Sigmoid colon (tissue), 6 donors: ENCODE measurements at regions not wholly inside any gene's neighbourhood (a gene's known extent, or its start where the extent isn't known, plus 50 kb on each side); places are given as distances from the start of the nearest gene placed in this dataset.

Source experiments
- DNase-seq: peaks from one replicate; pipeline ENCODE4 v3.0.0-alpha.2; 2019
- H3K27ac ChIP-seq, 4 donors: fragments of 200-600 bp; sonication (generic); one replicate each; pipeline ENCODE4 v1.5.1; 2016 to 2019; ENCODE audit warnings: mild to moderate bottlenecking in 1 of 4
- H3K27me3 ChIP-seq, 3 donors: fragments of 200-600 bp; sonication (generic); one replicate each; pipeline ENCODE4 v1.5.1; 2019; ENCODE audit warnings: mild to moderate bottlenecking in 1 of 3
- H3K36me3 ChIP-seq, 4 donors: fragments of 200-600 bp; sonication (generic); one replicate each; pipeline ENCODE4 v1.5.1; 2016 to 2019
- H3K4me1 ChIP-seq, 4 donors: fragments of 200-600 bp; sonication (generic); one replicate each; pipeline ENCODE4 v1.5.1; 2017 to 2019
- H3K4me3 ChIP-seq, 4 donors: fragments of 200-600 bp; sonication (generic); one replicate each; pipeline ENCODE4 v1.5.1; 2017 to 2019; ENCODE audit warnings: mild to moderate bottlenecking in 2 of 4, moderate library complexity in 1 of 4
- H3K9me3 ChIP-seq, 4 donors: fragments of 200-600 bp in 3 of 4; sonication (generic) in 3 of 4; one replicate each; pipeline versions ENCODE4 v1.5.1 to v1.6.1; 2013 to 2019
- EP300 ChIP-seq, 4 donors: sonication (generic); formaldehyde crosslinking; IDR thresholded peaks; one replicate each; pipeline ENCODE4 v1.6.1; 2017; ENCODE audit warnings: antibody characterized with exemption in 4 of 4
- POLR2A ChIP-seq, 2 donors: fragments of 450-650 bp; IDR thresholded peaks; one replicate each; pipeline ENCODE4 v1.6.1; 2016; ENCODE audit warnings: antibody characterized with exemption in 2 of 2, mild to moderate bottlenecking in 2 of 2, moderate library complexity in 2 of 2
- POLR2AphosphoS5 ChIP-seq, 4 donors: sonication (generic); formaldehyde crosslinking; IDR thresholded peaks; one replicate each; pipeline ENCODE4 v1.6.1; 2017; ENCODE audit warnings: antibody characterized with exemption in 4 of 4
- WGBS, 2 donors: extraction: QIAGEN DNeasy Blood & Tissue Kit; methylation state at CpG; one replicate each; pipeline ENCODE4 v1.1.7; 2013; 5-methylcytosine and 5-hydroxymethylcytosine counted together
- intact Hi-C: fragments of 100-400 bp; cut with DNase I; formaldehyde crosslinking; loops from one replicate; pipeline ENCODE4 v1.15.1; 2023
- TF ChIP-seq, protein P1 (sequence below), 4 experiments: fragments of 450-650 bp in 3 of 4; fragments of 200-600 bp in 1 of 4; IDR thresholded peaks; one replicate each; pipeline ENCODE4 v1.5.1; 2016 to 2019; ENCODE audit warnings: antibody characterized with exemption in 4 of 4, mild to moderate bottlenecking in 3 of 4, moderate library complexity in 2 of 4
- donor health status: healthy with polysubstance abuse.
- donor health status: healthy.

DNA sequence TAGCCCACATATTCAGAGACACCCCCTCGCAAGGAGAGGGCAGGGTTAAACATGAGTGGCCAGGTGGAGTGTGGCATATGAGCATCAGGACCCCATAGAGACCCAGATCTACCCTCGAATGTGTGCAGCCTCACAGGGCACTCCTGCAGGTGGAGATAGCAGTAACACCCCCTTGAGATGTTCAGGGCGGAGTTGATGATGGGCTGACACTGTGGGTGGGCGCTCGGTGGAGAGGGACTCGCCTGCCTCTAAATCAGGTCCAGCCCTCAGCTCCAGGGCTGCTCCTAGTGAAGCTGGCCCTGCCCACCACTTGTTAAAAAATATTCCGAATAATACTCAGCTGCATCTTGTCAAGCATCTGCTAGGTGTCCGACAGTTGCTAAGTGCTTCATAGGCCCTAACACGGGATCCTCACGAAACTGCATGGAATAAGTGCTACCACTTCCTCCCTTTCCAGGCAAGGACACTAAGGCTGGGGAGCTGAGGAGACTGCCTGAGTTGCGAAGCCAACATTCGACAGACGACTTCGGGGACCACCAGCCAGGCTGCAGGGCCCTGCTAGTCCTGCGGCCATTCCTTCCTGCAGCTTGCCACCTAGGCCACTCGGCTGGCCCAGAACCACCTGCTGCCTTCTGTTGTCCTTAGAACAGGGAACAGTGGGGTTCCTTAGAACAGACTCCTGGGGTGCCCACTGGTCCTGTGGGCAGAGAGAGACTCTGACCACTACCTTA lies 74.0 kb upstream of the WNT11 start:
- no peak for DNase-seq
- TF ChIP-seq EP300 (IDR thresholded peaks at IDR 0.05): no peak
- TF ChIP-seq POLR2A (IDR thresholded peaks at IDR 0.05): no peak
- TF ChIP-seq, protein P1, sequence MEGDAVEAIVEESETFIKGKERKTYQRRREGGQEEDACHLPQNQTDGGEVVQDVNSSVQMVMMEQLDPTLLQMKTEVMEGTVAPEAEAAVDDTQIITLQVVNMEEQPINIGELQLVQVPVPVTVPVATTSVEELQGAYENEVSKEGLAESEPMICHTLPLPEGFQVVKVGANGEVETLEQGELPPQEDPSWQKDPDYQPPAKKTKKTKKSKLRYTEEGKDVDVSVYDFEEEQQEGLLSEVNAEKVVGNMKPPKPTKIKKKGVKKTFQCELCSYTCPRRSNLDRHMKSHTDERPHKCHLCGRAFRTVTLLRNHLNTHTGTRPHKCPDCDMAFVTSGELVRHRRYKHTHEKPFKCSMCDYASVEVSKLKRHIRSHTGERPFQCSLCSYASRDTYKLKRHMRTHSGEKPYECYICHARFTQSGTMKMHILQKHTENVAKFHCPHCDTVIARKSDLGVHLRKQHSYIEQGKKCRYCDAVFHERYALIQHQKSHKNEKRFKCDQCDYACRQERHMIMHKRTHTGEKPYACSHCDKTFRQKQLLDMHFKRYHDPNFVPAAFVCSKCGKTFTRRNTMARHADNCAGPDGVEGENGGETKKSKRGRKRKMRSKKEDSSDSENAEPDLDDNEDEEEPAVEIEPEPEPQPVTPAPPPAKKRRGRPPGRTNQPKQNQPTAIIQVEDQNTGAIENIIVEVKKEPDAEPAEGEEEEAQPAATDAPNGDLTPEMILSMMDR (IDR thresholded peaks at IDR 0.05): no peak
- no peak for TF ChIP-seq POLR2AphosphoS5 (IDR thresholded peaks at IDR 0.05)
- Histone ChIP-seq H3K9me3 (no peaks in the 10 kb centered on the region), H3K36me3 (no peaks in the 10 kb centered on the region), H3K4me1 (no peaks in the 10 kb centered on the region), H3K27ac (no peak overlapping the region), H3K4me3 (no peak overlapping the region), H3K27me3 (no peaks in the 10 kb centered on the region)
- intact Hi-C loops: no loop called here
- WGBS, 2 donors: 83 to 89% methylated on average over 16 of the region's 16 CpGs

DNA sequence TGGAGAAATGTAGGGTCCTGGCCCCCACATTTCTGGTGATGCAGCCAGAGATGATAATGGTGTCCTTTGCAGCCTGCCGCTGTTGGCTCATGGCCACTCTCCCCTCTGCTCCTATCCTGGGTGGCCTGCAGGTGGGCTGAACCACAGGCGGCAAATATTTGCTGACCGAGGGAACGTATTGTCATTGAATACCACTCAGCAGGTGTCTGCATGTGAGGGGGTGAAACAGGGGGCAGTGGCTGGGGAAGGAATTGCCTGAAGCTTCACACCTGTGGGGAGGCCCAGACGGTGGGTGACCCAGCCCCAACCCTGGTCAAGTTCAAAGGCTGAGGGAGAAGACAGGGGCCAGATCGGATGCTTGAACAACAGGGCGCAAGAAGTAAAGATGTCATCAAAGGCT lies 73.3 kb upstream of the WNT11 start:
- H3K9me3 ChIP-seq: no peaks in the 10 kb centered on the region
- WGBS, 2 donors: 86 to 89% methylated on average over 7 of the region's 7 CpGs
- intact Hi-C loops: no loop called here

DNA sequence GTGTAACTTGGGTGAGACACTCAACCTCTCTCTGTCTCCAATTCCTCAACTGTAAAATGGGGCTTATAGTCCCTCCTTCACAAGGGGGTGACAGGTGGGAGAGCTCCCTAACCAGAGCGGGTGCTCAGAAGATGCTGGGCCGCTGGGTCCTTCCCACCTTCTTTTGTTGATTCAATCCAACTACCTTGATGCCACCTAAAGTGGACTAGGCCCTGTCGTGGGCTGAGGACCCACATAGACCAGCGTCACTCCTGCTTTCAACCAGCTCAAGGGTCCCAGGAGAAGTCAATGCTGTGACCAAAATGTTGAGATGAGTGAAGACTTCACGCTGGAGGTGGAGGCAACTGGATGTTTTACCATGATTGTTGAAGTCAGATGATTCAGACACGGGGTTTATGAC lies 72.7 kb upstream of the WNT11 start:
- TF ChIP-seq EP300 (IDR thresholded peaks at IDR 0.05): no peak
- TF ChIP-seq, protein P1 (IDR thresholded peaks at IDR 0.05): no peak
- no peak for TF ChIP-seq POLR2AphosphoS5 (IDR thresholded peaks at IDR 0.05)
- TF ChIP-seq POLR2A (IDR thresholded peaks at IDR 0.05): no peak
- H3K9me3 ChIP-seq: peaks cover 0 to 4% (median 0%) of the 10 kb centered on the region in 4 donors
- 93 to 94% methylated on average over 6 of the region's 6 CpGs for WGBS, 2 donors
- no peak overlapping the region for H3K27ac ChIP-seq
- no peak for DNase-seq
- no peaks in the 10 kb centered on the region for H3K36me3 ChIP-seq
- H3K4me1 ChIP-seq: no peaks in the 10 kb centered on the region
- intact Hi-C loops: no loop called here
- H3K27me3 ChIP-seq: no peaks in the 10 kb centered on the region
- H3K4me3 ChIP-seq: no peak overlapping the region

More for the DNA sequence above, 73.3 kb upstream of the WNT11 start:
- no peaks in the 10 kb centered on the region for H3K27me3 ChIP-seq
- DNase-seq: no peak
- no peak overlapping the region for H3K4me3 ChIP-seq
- TF ChIP-seq, protein P1 (IDR thresholded peaks at IDR 0.05): no peak
- TF ChIP-seq EP300 (IDR thresholded peaks at IDR 0.05): no peak
- no peak for TF ChIP-seq POLR2AphosphoS5 (IDR thresholded peaks at IDR 0.05)
- no peak for TF ChIP-seq POLR2A (IDR thresholded peaks at IDR 0.05)
- H3K27ac ChIP-seq: no peak overlapping the region
- H3K36me3 ChIP-seq: no peaks in the 10 kb centered on the region
- H3K4me1 ChIP-seq: no peaks in the 10 kb centered on the region

DNA sequence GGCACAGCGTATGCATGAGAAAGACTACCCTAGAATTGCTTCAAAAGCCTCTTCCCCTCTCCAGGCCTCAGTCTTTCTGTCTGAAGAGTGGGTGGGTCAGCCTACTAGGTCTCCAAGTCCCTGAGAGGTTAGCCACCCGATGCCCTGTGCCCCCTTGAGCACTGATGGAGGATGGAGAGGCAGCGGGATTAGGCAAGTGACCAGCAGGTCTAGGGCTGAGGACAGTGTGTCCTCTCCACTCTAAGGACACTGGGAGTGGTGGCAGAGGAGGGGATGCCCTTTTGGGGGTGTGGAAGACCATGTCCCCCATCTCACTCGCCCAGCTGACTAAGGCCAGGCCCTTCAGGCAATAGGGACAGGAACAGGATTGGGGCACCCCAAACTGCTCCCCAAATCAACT lies 72.2 kb upstream of the WNT11 start:
- 91 to 95% methylated on average over 4 of the region's 4 CpGs for WGBS, 2 donors
- intact Hi-C loops: no loop called here
- H3K9me3 ChIP-seq: peaks cover 0 to 4% (median 0%) of the 10 kb centered on the region in 4 donors

More for the DNA sequence above, 72.2 kb upstream of the WNT11 start:
- H3K4me1 ChIP-seq: no peaks in the 10 kb centered on the region
- no peak for TF ChIP-seq EP300 (IDR thresholded peaks at IDR 0.05)
- TF ChIP-seq, protein P1 (IDR thresholded peaks at IDR 0.05): no peak
- no peak for TF ChIP-seq POLR2A (IDR thresholded peaks at IDR 0.05)
- no peak for TF ChIP-seq POLR2AphosphoS5 (IDR thresholded peaks at IDR 0.05)
- no peak for DNase-seq
- no peak overlapping the region for H3K4me3 ChIP-seq
- H3K36me3 ChIP-seq: no peaks in the 10 kb centered on the region
- no peaks in the 10 kb centered on the region for H3K27me3 ChIP-seq
- no peak overlapping the region for H3K27ac ChIP-seq
